HG03103 (cell line): ENCODE measurements at regions not wholly inside any gene's neighbourhood (a gene's known extent, or its start where the extent isn't known, plus 50 kb on each side); places are given as distances from the start of the nearest gene placed in this dataset.
"Not testable (repeated sequence)": the region's sequence is repeated elsewhere in the genome, so short reads cannot be mapped to it uniquely, and the experiment has no call there.

Experiments
- ATAC-seq: cut with Tn5 transposase; IDR thresholded peaks from one replicate; pipeline ENCODE4 v1.9.1; 2021; ENCODE audit warnings: low read depth; ENCODE audit not compliant: unreplicated experiment

- no peak for ATAC-seq
Observed at GRCh38 chr11:29495676-29496075, 521.2 kb downstream of the KCNA4 start.

DNA sequence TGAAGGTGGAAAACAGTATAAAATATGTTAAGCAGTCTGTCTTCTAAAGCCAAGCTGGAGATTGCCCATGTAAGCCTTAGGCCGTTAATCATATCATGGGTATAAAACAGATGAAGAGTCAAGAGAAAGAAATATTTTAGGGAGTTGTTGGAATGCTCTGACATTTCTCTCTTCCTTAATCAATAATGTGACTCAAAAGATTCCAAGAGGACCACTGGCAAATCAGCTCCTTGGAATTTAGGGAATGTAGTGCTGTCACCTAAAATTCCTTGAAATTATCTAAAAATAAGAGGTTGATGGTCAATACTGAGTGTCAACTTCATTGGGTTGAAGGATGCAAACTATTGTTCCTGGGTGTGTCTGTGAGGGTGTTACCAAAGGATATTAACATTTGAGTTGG, 525.9 kb downstream of the KCNA4 start:
- no peak for ATAC-seq

DNA sequence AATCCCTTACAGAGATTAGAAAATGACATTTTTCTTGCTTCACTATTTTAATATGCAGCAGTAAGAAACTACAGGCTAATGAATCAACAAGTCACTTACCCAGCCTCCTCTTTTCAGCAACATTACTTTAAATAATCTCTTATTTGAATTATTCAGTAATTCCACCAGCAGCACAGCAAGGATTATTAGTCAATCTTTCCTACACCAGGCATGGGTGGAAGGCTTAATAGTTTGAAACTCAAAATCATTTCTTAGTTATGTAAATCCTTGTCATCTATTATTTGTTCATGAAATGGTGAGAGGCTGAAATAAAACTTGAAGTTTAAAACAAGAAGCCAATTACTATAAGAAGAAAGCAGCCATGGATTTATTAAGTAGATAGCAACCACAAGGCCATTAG, 530.5 kb downstream of the KCNA4 start:
- ATAC-seq: no peak

DNA sequence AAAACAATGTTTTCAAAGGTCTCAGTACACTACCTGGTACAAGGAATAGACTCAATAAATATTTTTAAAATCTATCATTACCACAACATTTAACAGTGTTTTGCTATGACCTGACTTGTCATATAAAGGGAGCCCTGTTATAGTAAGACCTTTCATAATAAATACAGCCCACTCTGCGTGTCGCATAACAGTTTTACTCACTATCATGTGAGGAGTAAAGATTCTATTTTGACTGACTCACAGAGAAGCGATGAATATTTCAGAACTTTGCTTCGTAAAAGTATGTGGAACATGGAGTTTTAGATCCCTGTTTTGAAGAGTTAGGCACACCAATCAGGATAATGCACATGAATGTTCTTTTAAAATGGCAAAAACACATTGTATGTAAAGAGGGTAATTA, 531.2 kb downstream of the KCNA4 start:
- ATAC-seq: no peak

DNA sequence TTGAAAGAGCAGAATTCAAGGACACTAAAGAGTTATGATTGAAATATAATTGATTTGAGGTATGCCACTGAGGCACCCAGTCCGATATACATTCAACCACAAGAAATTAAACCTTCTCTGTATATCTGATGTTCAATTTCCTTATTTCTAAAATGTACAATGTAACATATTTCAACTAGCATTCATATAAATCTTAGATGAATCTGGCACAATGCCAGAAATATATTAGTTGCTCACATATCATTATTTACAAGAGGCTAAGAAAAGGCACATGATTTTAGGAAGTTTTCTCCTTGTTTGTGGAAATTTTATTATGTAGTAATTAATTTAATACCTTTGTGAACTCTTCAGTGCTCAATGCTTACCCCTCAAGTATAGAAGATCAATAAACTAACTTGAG, 532.3 kb downstream of the KCNA4 start:
- ATAC-seq: no peak

DNA sequence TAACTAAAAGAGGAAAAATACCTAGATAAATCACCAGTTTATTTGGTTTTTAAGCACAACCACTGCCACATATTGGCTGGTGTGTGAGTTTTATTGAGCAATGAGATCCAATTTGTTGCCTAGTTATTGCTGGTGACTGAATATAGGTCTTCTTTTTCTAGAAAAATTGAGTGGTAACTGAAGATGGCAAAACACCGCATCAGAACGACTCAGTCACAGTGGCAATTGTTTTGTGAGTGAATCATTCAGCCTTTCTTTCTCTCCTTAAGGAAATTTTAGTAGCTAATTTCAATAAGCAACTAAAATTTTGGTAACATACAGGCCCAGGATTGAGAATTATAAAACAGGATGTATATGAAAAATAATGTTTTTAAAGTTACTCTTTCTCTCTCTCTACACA, 533.0 kb downstream of the KCNA4 start:
- ATAC-seq: no peak

DNA sequence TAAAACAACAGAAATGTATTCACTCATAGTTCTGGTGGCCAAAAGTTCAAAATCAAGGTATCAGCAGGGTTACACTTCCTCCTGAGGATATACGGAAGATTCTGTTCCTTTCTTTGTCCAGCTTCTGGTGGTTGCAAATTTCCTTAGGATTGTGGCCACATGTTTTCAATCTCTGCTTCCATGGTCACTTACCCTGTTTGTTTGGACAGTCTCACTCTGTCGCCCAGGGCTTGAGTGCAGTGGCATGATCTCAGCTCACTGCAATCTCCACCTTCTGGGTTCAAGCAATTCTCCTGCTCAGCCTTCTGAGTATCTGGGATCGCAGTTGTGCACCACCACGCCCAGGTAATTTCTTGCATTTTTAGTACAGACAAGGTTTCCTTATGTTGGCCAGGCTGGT, 534.3 kb downstream of the KCNA4 start:
- ATAC-seq: no peak

DNA sequence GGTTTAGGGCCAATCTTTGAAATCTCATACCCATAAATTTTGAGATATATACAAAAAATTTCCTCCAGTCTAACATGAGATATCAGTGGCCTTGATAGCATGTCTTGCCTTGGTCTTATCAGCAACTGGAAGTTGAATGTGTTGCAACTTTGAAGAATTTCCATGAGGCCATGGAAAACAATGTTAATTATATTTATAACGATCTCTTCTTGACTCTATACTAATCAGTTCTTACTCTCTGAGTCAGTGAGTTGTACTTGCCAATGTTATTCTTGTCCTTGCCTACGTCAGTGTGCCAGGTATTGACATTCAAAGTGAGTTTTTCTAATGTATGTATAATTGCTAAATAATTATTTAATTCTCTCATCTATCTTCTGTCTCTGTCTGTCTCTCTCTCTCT, 535.1 kb downstream of the KCNA4 start:
- ATAC-seq: no peak

DNA sequence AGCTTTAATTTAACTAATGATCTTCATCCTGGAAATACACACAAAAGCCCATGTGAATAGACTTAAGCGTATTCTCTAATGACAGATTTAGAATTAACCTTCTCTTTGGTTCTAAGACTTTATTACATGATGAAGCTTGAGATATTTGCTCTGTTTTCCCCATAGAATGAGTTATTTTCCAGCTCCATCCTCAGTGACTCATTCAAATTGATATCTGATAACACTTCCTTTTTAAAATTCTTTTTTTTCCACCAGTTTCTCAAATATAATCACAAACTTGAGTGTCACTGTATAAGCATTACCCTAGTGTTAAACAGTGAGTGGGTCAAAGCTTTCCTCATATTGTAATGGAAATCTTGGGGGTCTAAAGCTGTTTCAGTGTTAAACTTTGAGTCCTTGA, 535.8 kb downstream of the KCNA4 start:
- no peak for ATAC-seq

DNA sequence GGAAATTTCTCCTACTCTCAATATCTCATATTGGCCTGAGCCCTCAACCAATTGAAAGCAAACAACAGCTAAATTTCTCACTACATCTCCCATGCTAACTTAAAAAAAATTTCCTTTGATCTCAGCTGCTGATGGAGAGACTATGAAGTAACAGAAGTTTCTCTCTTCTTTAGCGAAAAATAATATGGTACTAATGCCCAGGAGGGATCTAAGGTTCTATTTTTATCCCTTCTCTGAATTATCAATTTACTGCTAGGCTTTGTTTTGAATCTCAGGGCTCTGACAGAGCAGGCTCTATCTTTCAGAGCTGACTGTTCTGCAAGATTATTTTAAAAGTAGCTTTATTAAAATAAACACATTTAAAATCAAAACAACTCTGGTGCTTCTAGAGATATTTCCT, 558.6 kb downstream of the KCNA4 start:
- no peak for ATAC-seq

- no peak for ATAC-seq
Observed at GRCh38 chr11:29452146-29452545, 564.7 kb downstream of the KCNA4 start.

DNA sequence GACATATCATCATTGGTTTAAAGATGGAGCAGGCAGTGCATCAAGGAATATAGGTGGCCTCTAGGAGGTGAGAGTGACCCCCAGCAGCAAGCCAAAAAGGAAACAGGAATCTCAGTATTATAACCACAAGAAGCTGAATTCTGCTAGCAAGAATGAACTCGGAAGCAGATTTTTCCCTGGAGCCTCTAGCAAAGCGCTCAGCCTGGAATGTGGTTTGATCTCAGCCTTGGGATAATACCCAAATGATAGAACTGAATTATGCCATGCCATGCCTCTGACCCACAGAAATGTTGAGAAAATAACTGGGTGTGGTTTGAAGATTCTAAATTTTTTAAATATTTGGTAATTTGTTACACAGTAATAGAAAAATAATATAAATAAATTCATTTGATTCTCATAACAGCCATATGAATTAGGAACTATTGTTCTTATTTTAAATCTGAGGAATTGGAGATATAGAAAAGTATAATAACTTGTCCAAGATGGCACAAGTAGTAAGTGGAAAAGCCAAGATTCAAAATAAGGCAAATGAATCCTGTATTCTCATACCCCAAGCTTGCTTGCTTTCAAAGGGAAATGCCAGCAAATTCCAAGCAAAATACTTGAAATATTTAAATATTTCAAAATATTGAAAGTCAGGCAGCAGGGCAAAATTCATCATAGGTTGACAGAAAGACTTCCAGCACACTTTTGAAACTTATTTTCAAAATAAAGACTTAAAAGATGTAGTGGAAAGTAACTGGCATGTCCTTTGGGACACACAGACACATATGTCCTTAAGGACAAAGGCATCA, 567.4 kb downstream of the KCNA4 start:
- ATAC-seq: no peak

DNA sequence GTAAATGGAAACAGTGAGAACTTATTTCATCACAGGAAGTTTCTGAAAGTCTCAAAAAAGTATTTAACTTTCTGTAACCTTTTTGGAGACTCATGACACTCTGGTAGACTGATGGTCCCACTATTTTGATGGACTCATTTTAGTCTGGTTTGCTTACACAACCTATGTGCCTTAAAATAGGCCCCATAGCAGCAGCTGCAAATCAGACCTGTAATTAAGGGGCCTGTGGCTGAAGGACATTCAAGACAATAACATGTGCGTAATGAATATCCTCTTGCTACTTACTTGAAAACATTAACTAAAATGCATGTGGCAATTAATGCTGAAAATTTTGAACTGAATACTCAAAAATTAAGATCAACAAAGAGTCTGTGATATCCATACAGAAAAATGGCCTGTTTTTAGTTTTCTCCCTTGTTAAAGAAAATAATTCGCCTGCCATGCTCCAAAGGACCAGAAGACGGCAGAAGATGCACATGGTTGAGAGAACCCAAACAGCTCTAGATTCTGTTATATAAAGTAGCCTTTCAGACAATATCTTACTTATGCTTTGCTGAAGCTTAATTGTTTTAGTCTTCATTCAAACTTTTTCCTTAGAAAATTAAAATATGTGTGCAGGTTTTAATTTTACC, 568.5 kb downstream of the KCNA4 start:
- no peak for ATAC-seq

- no peak for ATAC-seq
Observed at GRCh38 chr11:29447821-29448220, 569.0 kb downstream of the KCNA4 start.

DNA sequence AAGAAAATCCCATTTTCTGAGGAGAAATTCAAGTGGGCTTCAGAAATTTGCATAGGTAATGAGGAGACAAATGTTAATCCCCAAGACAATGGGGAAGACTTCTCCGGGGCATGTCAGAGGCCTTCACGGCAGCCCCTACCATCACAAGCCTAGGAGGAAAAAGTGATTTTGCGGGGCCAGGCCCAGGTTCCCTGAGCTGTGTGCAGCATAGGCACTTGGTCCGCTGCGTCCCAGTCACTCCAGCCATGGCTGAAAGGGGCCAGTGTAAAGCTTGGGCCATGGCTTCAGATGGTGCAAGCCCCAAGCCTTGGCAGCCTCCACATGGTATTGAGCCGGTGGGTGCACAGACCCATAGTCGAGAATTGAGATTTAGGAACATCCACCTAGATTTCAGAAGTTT, 570.7 kb downstream of the KCNA4 start:
- no peak for ATAC-seq

- not testable (repeated sequence) for ATAC-seq
Observed at GRCh38 chr11:29445191-29445590, 571.6 kb downstream of the KCNA4 start.

- ATAC-seq: no peak
Observed at GRCh38 chr11:29438815-29439214, 578.0 kb downstream of the KCNA4 start.

GRCh38 chr11:29435421-29435820, 581.4 kb downstream of the KCNA4 start:
- ATAC-seq: no peak

- no peak for ATAC-seq
Observed at GRCh38 chr11:29432719-29433325, 584.0 kb downstream of the KCNA4 start.

DNA sequence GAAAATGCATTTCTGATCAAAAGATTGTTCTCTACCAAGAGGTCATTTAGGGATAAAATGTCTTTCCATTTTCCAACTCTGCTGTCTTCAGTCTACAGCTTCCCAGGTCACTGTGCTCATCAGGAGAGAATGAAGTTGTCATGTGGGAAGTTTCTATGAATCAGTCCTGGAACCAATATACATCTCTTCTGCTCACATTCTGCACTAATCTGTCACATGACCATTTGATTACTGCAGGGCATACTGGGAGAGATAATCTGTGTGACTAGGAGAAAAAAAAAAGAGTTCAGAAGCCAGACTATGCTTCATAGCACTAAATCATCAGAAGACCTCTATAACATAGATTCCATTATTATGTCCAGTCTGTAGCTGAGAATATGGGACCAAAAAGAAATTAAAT, 611.5 kb downstream of the KCNA4 start:
- no peak for ATAC-seq

DNA sequence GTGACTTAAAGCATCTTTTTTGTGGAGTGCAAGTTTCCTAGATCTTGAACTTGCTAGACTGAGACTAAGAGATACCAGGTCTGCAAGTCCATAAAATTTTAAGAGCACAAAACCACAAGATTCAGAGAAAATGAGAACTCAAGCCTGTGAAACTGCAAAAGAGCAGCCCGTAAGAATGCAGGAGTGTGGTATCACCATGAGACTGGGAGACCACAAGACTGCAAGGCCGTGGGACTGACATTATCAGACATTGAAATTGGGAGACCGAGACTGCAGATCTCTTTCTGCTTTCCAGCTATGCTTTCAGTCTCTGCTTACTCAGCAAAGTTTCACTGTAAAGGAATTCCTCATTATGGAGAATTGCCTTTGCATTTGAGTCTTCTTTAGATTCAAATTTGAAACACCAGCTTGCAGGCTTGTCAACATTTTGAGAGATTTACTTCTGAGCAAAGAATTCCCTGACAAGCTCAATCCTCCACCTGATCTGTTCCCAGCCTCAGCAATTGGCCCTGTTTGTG, 621.2 kb downstream of the KCNA4 start:
- ATAC-seq: no peak

GRCh38 chr11:29389793-29390192, 627.0 kb downstream of the KCNA4 start:
- ATAC-seq: no peak
